ENCODE measurements at regions not wholly inside any gene's neighbourhood (a gene's known extent, or its start where the extent isn't known, plus 50 kb on each side); places are given as distances from the start of the nearest gene placed in this dataset.

GRCh38 chr2:126329173-126329572, 326.8 kb upstream of the GYPC start:
- no peak overlapping the region for H3K27ac Mint-ChIP-seq
- H3K9me3 Mint-ChIP-seq: peaks cover 87% of the 10 kb centered on the region
- ChIA-PET POLR2A (no interaction called here), CTCF (no interaction called here)
- no peak overlapping the region for H3K4me3 Mint-ChIP-seq
- no peak for DNase-seq (ENCODE audit: low spot score)
- no peak for TF ChIP-seq USF2 (CRISPR knock-in tag; IDR thresholded peaks at IDR 0.05)
- H3K4me1 Mint-ChIP-seq: no peaks in the 10 kb centered on the region
- H3K27me3 Mint-ChIP-seq (ENCODE audit: low read depth): peaks cover 2% of the 10 kb centered on the region; the same call in 1 of the 2 replicates
- peaks cover 72% of the 10 kb centered on the region for H3K36me3 Mint-ChIP-seq
- no peak for ATAC-seq

DNA sequence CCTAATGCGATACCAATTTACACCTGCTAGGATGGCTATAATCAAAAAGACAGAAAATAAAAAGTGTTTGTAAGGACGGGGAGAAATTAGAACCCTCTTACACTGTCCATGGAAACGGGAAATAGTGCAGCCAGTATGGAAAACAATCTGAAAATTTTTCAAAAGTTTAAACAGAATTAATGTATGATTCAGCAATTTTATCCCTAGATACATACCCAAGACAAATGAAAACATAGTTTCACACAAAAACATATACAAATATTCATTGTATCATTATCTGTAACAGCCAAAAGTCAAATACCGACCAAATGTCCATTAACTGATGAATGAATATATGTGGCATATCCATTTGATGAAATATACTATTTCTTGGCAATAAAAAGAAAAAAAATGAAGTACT, 313.5 kb upstream of the GYPC start:
- DNase-seq (ENCODE audit: low spot score) (no peak), ATAC-seq (no peak)
- Mint-ChIP-seq H3K9me3 (peaks cover 75% of the 10 kb centered on the region), H3K27ac (no peak overlapping the region), H3K36me3 (peaks cover 50% of the 10 kb centered on the region), H3K4me3 (no peak overlapping the region), H3K4me1 (no peaks in the 10 kb centered on the region), H3K27me3 (ENCODE audit: low read depth) (peaks cover 4% of the 10 kb centered on the region)
- ChIA-PET POLR2A (no interaction called here), CTCF (no interaction called here)
- TF ChIP-seq SMAD4 (CRISPR knock-in tag; IDR thresholded peaks at IDR 0.05): no peak
- TF ChIP-seq STAT6 (CRISPR knock-in tag; conservative IDR thresholded peaks at IDR 0.05; ENCODE audit: low read depth): no peak
- no peak for TF ChIP-seq EMX1 (CRISPR knock-in tag; IDR thresholded peaks at IDR 0.05)
- TF ChIP-seq ZMAT4 (CRISPR knock-in tag; IDR thresholded peaks at IDR 0.05): no peak
- TF ChIP-seq CDX4 (CRISPR knock-in tag; IDR thresholded peaks at IDR 0.05; ENCODE audit: borderline replicate concordance): no peak
- no peak for TF ChIP-seq FOXK1 (CRISPR knock-in tag; IDR thresholded peaks at IDR 0.05)
- TF ChIP-seq CBFB (CRISPR knock-in tag; IDR thresholded peaks at IDR 0.05; ENCODE audit: low read depth): no peak
- no peak for TF ChIP-seq ZBTB21 (CRISPR knock-in tag; IDR thresholded peaks at IDR 0.05; ENCODE audit: borderline replicate concordance)
- TF ChIP-seq ZNF512 (CRISPR knock-in tag; IDR thresholded peaks at IDR 0.05; ENCODE audit: borderline replicate concordance): no peak
- TF ChIP-seq, protein P1, sequence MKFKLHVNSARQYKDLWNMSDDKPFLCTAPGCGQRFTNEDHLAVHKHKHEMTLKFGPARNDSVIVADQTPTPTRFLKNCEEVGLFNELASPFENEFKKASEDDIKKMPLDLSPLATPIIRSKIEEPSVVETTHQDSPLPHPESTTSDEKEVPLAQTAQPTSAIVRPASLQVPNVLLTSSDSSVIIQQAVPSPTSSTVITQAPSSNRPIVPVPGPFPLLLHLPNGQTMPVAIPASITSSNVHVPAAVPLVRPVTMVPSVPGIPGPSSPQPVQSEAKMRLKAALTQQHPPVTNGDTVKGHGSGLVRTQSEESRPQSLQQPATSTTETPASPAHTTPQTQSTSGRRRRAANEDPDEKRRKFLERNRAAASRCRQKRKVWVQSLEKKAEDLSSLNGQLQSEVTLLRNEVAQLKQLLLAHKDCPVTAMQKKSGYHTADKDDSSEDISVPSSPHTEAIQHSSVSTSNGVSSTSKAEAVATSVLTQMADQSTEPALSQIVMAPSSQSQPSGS (CRISPR knock-in tag; IDR thresholded peaks at IDR 0.05; ENCODE audit: borderline replicate concordance, low read depth): no peak
- TF ChIP-seq, protein P2, sequence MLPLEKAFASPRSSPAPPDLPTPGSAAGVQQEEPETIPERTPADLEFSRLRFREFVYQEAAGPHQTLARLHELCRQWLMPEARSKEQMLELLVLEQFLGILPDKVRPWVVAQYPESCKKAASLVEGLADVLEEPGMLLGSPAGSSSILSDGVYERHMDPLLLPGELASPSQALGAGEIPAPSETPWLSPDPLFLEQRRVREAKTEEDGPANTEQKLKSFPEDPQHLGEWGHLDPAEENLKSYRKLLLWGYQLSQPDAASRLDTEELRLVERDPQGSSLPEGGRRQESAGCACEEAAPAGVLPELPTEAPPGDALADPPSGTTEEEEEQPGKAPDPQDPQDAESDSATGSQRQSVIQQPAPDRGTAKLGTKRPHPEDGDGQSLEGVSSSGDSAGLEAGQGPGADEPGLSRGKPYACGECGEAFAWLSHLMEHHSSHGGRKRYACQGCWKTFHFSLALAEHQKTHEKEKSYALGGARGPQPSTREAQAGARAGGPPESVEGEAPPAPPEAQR (CRISPR knock-in tag; IDR thresholded peaks at IDR 0.05): no peak
- TF ChIP-seq OVOL2 (CRISPR knock-in tag; IDR thresholded peaks at IDR 0.05; ENCODE audit: borderline replicate concordance): no peak
- TF ChIP-seq ZNF317 (CRISPR knock-in tag; IDR thresholded peaks at IDR 0.05; ENCODE audit: borderline replicate concordance, low read depth): no peak

Data from WTC11 (cell line).